CD8-positive, alpha-beta memory T cell (primary cell): ENCODE measurements at regions not wholly inside any gene's neighbourhood (a gene's known extent, or its start where the extent isn't known, plus 50 kb on each side); places are given as distances from the start of the nearest gene placed in this dataset.

Experiments used
- CTCF ChIA-PET: fragments of 350-600 bp; sonication (Branson Sonifier 250); formaldehyde crosslinking; loops from one replicate; lab custom pipeline; 2021; ENCODE audit warnings: antibody characterized with exemption; lab: Charles Lee
- POLR2A ChIA-PET: fragments of 350-600 bp; sonication (Branson Sonifier 250); formaldehyde crosslinking; loops from one replicate; lab custom pipeline; 2021; ENCODE audit warnings: antibody characterized with exemption; lab: Charles Lee
- DNase-seq, 5 donors: peaks; one replicate each; pipeline versions ENCODE4 v3.0.0 to v3.0.0-alpha.2; 2020 to 2022; ENCODE audit warnings: mixed read lengths in 1 of 5
- H3K27ac ChIP-seq: one replicate; pipeline ENCODE4 v1.7.0; 2013; ENCODE audit warnings: low read depth, mild to moderate bottlenecking, low read length, moderate library complexity
- H3K27me3 ChIP-seq: 2 replicates; pipeline ENCODE4 v1.7.0; 2013; ENCODE audit warnings: low read length, mild to moderate bottlenecking; ENCODE audit not compliant: insufficient read depth, poor library complexity, severe bottlenecking
- H3K36me3 ChIP-seq: 2 replicates; pipeline ENCODE4 v1.7.0; 2013; ENCODE audit warnings: mild to moderate bottlenecking, low read length, moderate library complexity; ENCODE audit not compliant: insufficient read depth
- H3K4me1 ChIP-seq: 2 replicates; pipeline ENCODE4 v1.7.0; 2013; ENCODE audit warnings: mild to moderate bottlenecking, low read length, moderate library complexity; ENCODE audit not compliant: insufficient read depth
- H3K4me3 ChIP-seq: 2 replicates; pipeline ENCODE4 v1.7.0; 2013; ENCODE audit warnings: mild to moderate bottlenecking, low read length
- H3K9me3 ChIP-seq: 2 replicates; pipeline ENCODE4 v1.7.0; 2013; ENCODE audit warnings: mild to moderate bottlenecking, low read length
- H3K27ac Mint-ChIP-seq, 8 donors: one replicate each; pipeline ENCODE4 v1.8.0; 2020 to 2021; ENCODE audit warnings: mixed read lengths in 8 of 8, mild to moderate bottlenecking in 6 of 8, inconsistent platforms in 3 of 8, moderate library complexity in 3 of 8
- H3K27me3 Mint-ChIP-seq, 2 donors: one replicate each; pipeline ENCODE4 v1.8.0; 2020 to 2021; ENCODE audit warnings: mixed read lengths in 2 of 2, mild to moderate bottlenecking in 1 of 2, moderate library complexity in 1 of 2
- H3K36me3 Mint-ChIP-seq, 3 donors: one replicate each; pipeline ENCODE4 v1.8.0; 2020 to 2021; ENCODE audit warnings: mixed read lengths in 3 of 3, inconsistent platforms in 1 of 3, mild to moderate bottlenecking in 1 of 3
- H3K4me1 Mint-ChIP-seq, 3 donors: one replicate each; pipeline ENCODE4 v1.8.0; 2020 to 2021; ENCODE audit warnings: mixed read lengths in 3 of 3, inconsistent platforms in 1 of 3, mild to moderate bottlenecking in 1 of 3
- H3K4me3 Mint-ChIP-seq, 7 donors: one replicate each; pipeline ENCODE4 v1.8.0; 2020 to 2021; ENCODE audit warnings: mixed read lengths in 7 of 7, mild to moderate bottlenecking in 6 of 7, moderate library complexity in 4 of 7, inconsistent platforms in 2 of 7
- H3K9me3 Mint-ChIP-seq, 5 donors: one replicate each; pipeline ENCODE4 v1.8.0; 2020 to 2022; ENCODE audit warnings: mixed read lengths in 5 of 5, mild to moderate bottlenecking in 3 of 5, moderate library complexity in 2 of 5, inconsistent platforms in 1 of 5

DNA sequence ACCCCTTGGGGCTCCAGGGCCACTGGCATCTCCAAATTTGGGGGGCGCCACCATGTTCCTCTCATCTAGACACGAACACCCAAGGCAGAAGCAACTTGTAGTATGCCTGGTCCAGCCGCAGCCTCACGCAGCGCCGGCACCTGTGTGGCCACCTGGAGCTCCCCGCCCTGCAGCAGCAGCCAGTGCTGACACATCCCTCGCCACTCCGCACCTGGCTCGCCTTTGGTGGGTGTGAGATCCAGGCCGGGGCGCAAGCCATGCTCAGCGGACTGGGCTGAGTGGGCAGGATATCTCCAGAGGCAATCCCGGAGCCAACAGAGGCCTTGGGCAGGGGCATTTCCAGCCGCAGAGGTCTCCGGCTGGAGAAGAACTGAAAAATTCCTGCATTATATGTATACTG, 1563.7 kb downstream of the NCAM2 start:
- Mint-ChIP-seq H3K4me1 (no peaks in the 10 kb centered on the region), H3K36me3 (peaks cover 0 to 1% (median 0%) of the 10 kb centered on the region in 3 donors), H3K27ac (no peak overlapping the region), H3K4me3 (no peak overlapping the region), H3K27me3 (peaks cover 0 to 2% of the 10 kb centered on the region in 2 donors), H3K9me3 (peaks cover 1 to 33% (median 13%) of the 10 kb centered on the region in 5 donors)
- Histone ChIP-seq H3K27ac (no peak overlapping the region), H3K27me3 (no peaks in the 10 kb centered on the region), H3K9me3 (no peaks in the 10 kb centered on the region), H3K36me3 (no peaks in the 10 kb centered on the region), H3K4me3 (no peak overlapping the region), H3K4me1 (no peaks in the 10 kb centered on the region)
- DNase-seq = peak in 1 of 5 donors; percentile 42
- POLR2A ChIA-PET = no interaction called here
- CTCF ChIA-PET = no interaction called here

DNA sequence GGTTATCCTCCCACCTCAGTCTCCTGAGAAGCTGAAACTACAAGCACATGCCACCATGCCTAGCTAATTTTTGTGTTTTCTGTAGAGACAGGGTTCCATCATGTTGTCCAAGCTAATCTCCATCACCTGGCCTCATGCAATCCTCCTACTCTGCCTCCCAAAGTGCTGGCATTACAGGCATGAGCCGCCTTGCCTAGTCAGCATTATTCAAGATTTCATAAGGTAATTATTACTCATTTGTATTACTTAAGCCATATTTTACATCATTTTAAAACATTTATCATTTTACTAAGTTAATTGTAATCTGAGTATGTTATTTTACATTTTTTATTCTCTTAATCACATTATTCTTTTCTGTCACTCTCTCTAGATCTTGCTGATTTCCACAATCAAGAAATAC, 1575.6 kb downstream of the NCAM2 start:
- Histone ChIP-seq H3K27me3 (no peaks in the 10 kb centered on the region), H3K36me3 (no peaks in the 10 kb centered on the region), H3K27ac (no peak overlapping the region), H3K4me3 (no peak overlapping the region), H3K4me1 (no peaks in the 10 kb centered on the region), H3K9me3 (no peaks in the 10 kb centered on the region)
- Mint-ChIP-seq H3K4me3 (no peak overlapping the region), H3K9me3 (peaks cover 0 to 23% (median 6%) of the 10 kb centered on the region in 5 donors), H3K36me3 (no peaks in the 10 kb centered on the region), H3K27me3 (no peaks in the 10 kb centered on the region), H3K4me1 (no peaks in the 10 kb centered on the region), H3K27ac (no peak overlapping the region)
- ChIA-PET CTCF (no interaction called here), POLR2A (no interaction called here)
- no peak for DNase-seq

GRCh38 chr21:22575165-22575584, 1577.0 kb downstream of the NCAM2 start:
- Histone ChIP-seq H3K9me3 (no peaks in the 10 kb centered on the region), H3K27me3 (no peaks in the 10 kb centered on the region), H3K27ac (no peak overlapping the region), H3K36me3 (no peaks in the 10 kb centered on the region), H3K4me3 (no peak overlapping the region), H3K4me1 (no peaks in the 10 kb centered on the region)
- H3K4me3 Mint-ChIP-seq = no peak overlapping the region
- H3K27me3 Mint-ChIP-seq = no peaks in the 10 kb centered on the region
- peaks cover 0 to 23% (median 6%) of the 10 kb centered on the region in 5 donors for H3K9me3 Mint-ChIP-seq
- no peaks in the 10 kb centered on the region for H3K36me3 Mint-ChIP-seq
- ChIA-PET CTCF (no interaction called here), POLR2A (no interaction called here)
- no peaks in the 10 kb centered on the region for H3K4me1 Mint-ChIP-seq
- no peak overlapping the region for H3K27ac Mint-ChIP-seq
- DNase-seq = no peak

- H3K27me3 Mint-ChIP-seq = no peaks in the 10 kb centered on the region
- ChIA-PET POLR2A (no interaction called here), CTCF (no interaction called here)
- H3K36me3 Mint-ChIP-seq = no peaks in the 10 kb centered on the region
- Histone ChIP-seq H3K27me3 (no peaks in the 10 kb centered on the region), H3K9me3 (no peaks in the 10 kb centered on the region), H3K4me1 (no peaks in the 10 kb centered on the region), H3K27ac (no peak overlapping the region), H3K36me3 (no peaks in the 10 kb centered on the region), H3K4me3 (no peak overlapping the region)
- no peaks in the 10 kb centered on the region for H3K4me1 Mint-ChIP-seq
- no peak for DNase-seq
- no peak overlapping the region for H3K27ac Mint-ChIP-seq
- peaks cover 0 to 13% (median 9%) of the 10 kb centered on the region in 5 donors for H3K9me3 Mint-ChIP-seq
- H3K4me3 Mint-ChIP-seq = no peak overlapping the region
These were observed 1581.5 kb downstream of the NCAM2 start for GRCh38 chr21:22579741-22580140.

DNA sequence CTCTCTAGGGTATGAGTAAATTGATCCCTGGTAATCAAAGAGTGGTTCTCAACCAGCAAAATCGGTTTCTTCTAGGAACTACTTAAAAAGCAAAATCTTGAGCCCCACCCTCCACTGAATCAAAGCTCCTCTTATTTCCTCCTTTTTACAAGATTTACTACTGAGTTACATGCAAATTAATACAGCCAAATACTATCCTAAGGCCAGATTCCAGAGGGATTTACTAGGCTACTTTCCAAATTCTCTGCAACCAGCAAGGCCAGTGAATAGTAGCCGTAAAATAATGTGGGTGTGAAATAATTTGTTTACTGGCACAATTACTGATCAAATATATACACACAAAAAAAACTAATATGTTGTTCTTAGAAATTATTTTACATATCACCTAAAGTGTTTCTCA, 1583.8 kb downstream of the NCAM2 start:
- DNase-seq = no peak
- H3K4me1 Mint-ChIP-seq = no peaks in the 10 kb centered on the region
- no peak overlapping the region for H3K4me3 Mint-ChIP-seq
- peaks cover 2 to 18% (median 7%) of the 10 kb centered on the region in 5 donors for H3K9me3 Mint-ChIP-seq
- no peaks in the 10 kb centered on the region for H3K27me3 Mint-ChIP-seq
- no peaks in the 10 kb centered on the region for H3K27me3 ChIP-seq
- no peaks in the 10 kb centered on the region for H3K36me3 ChIP-seq
- no peaks in the 10 kb centered on the region for H3K36me3 Mint-ChIP-seq
- no peak overlapping the region for H3K27ac ChIP-seq
- CTCF ChIA-PET = no interaction called here
- H3K27ac Mint-ChIP-seq = no peak overlapping the region
- no peaks in the 10 kb centered on the region for H3K4me1 ChIP-seq
- H3K4me3 ChIP-seq = no peak overlapping the region
- H3K9me3 ChIP-seq = no peaks in the 10 kb centered on the region
- POLR2A ChIA-PET = no interaction called here

DNA sequence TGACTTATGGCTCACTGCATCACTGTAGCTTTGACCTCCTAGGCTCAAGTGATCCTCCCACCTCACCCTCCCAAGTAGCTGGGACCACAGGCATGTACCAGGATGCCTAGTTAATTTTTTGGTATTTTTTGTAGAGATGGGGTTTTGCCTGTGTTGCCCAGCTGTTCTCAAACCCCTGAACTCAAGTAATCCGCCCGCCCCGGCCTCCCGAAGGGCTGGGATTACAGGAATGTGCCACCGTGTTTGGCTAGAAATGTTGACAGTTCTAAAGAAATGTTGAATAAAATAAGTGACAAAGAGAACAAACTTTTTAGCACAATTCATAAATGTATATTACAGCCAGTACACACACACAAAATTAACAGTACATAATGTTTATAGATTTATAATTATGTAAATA, 1586.1 kb downstream of the NCAM2 start:
- no peaks in the 10 kb centered on the region for H3K4me1 Mint-ChIP-seq
- ChIA-PET CTCF (no interaction called here), POLR2A (no interaction called here)
- Histone ChIP-seq H3K36me3 (no peaks in the 10 kb centered on the region), H3K27ac (no peak overlapping the region), H3K4me3 (no peak overlapping the region), H3K4me1 (no peaks in the 10 kb centered on the region), H3K27me3 (no peaks in the 10 kb centered on the region), H3K9me3 (no peaks in the 10 kb centered on the region)
- DNase-seq = no peak
- peaks cover 0 to 18% (median 7%) of the 10 kb centered on the region in 5 donors for H3K9me3 Mint-ChIP-seq
- no peaks in the 10 kb centered on the region for H3K36me3 Mint-ChIP-seq
- no peak overlapping the region for H3K4me3 Mint-ChIP-seq
- no peaks in the 10 kb centered on the region for H3K27me3 Mint-ChIP-seq
- no peak overlapping the region for H3K27ac Mint-ChIP-seq

DNA sequence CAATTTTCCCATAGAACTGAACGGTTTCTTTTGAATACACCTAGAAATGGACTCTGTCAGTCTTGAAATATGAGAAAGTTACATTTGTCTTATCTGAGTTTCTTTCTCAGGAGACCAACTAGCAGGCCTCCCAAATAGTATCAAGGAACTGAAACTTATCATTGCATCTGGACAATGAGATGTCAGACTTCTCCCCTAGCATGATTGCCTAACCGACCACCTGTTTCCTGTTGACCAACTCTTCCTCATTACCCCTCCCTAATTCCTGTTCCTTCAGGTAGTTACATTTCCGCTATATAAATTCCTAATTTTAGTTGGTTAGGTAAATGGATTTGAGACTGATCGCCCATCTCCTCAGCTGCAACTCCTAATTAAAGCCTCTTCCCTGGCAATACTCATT, 1587.3 kb downstream of the NCAM2 start:
- H3K4me3 ChIP-seq = no peak overlapping the region
- POLR2A ChIA-PET = no interaction called here
- Mint-ChIP-seq H3K4me3 (no peak overlapping the region), H3K4me1 (no peaks in the 10 kb centered on the region), H3K9me3 (peaks cover 0 to 20% (median 7%) of the 10 kb centered on the region in 5 donors), H3K27me3 (no peaks in the 10 kb centered on the region), H3K27ac (no peak overlapping the region), H3K36me3 (no peaks in the 10 kb centered on the region)
- DNase-seq = no peak
- CTCF ChIA-PET = no interaction called here
- no peaks in the 10 kb centered on the region for H3K9me3 ChIP-seq
- no peaks in the 10 kb centered on the region for H3K36me3 ChIP-seq
- H3K4me1 ChIP-seq = no peaks in the 10 kb centered on the region
- no peaks in the 10 kb centered on the region for H3K27me3 ChIP-seq
- no peak overlapping the region for H3K27ac ChIP-seq

- Histone ChIP-seq H3K4me1 (no peaks in the 10 kb centered on the region), H3K36me3 (no peaks in the 10 kb centered on the region), H3K9me3 (no peaks in the 10 kb centered on the region), H3K27ac (no peak overlapping the region), H3K27me3 (no peaks in the 10 kb centered on the region), H3K4me3 (no peak overlapping the region)
- CTCF ChIA-PET = no interaction called here
- Mint-ChIP-seq H3K27me3 (no peaks in the 10 kb centered on the region), H3K4me3 (no peak overlapping the region), H3K4me1 (no peaks in the 10 kb centered on the region), H3K27ac (no peak overlapping the region), H3K36me3 (peaks cover 0 to 4% (median 0%) of the 10 kb centered on the region in 3 donors), H3K9me3 (peaks cover 3 to 19% (median 4%) of the 10 kb centered on the region in 5 donors)
- POLR2A ChIA-PET = no interaction called here
- DNase-seq = no peak
These were observed 1599.5 kb downstream of the NCAM2 start for GRCh38 chr21:22597660-22598255.
